Rectal smooth muscle tissue (tissue), 1 donor: ENCODE measurements at regions not wholly inside any gene's neighbourhood (a gene's known extent, or its start where the extent isn't known, plus 50 kb on each side); places are given as distances from the start of the nearest gene placed in this dataset.

ENCODE experiments used
- H3K27ac ChIP-seq: one replicate; pipeline ENCODE4 v1.7.0; 2013; ENCODE audit warnings: low read depth, low read length, inconsistent platforms
- H3K27me3 ChIP-seq: one replicate; pipeline ENCODE4 v1.7.0; 2013; ENCODE audit warnings: low read length; ENCODE audit not compliant: control insufficient read depth, insufficient read depth
- H3K36me3 ChIP-seq: one replicate; pipeline ENCODE4 v1.7.0; 2013; ENCODE audit warnings: low read length; ENCODE audit not compliant: control insufficient read depth, insufficient read depth
- H3K4me1 ChIP-seq: one replicate; pipeline ENCODE4 v1.7.0; 2013; ENCODE audit warnings: low read length; ENCODE audit not compliant: control insufficient read depth, insufficient read depth
- H3K4me3 ChIP-seq: one replicate; pipeline ENCODE4 v1.7.0; 2013; ENCODE audit warnings: low read length
- H3K9ac ChIP-seq: one replicate; pipeline ENCODE4 v1.7.0; 2013; ENCODE audit warnings: low read length

DNA sequence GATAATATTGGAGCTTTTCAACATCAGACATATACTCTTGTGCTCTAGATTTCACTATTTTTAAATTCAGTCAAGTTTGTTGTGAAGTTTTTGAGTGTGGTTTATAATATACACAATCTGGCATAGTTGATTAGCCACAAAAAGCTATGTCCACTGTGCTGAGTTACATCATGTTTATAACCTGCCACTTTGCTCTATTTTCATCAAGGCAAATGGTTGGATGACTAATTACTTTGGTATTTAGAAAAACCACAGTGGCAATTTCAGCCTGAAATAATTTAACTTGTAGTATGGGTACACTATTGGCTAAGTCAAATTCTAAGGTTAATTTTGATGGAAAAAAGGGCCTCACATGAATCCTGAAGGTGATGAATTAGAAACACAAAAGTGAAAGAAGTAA lies 262.6 kb downstream of the C4orf33 start:
- Histone ChIP-seq H3K4me1 (peaks cover 4% of the 10 kb centered on the region), H3K9ac (no peak overlapping the region), H3K4me3 (no peak overlapping the region), H3K27ac (no peak overlapping the region), H3K27me3 (no peaks in the 10 kb centered on the region), H3K36me3 (no peaks in the 10 kb centered on the region)

DNA sequence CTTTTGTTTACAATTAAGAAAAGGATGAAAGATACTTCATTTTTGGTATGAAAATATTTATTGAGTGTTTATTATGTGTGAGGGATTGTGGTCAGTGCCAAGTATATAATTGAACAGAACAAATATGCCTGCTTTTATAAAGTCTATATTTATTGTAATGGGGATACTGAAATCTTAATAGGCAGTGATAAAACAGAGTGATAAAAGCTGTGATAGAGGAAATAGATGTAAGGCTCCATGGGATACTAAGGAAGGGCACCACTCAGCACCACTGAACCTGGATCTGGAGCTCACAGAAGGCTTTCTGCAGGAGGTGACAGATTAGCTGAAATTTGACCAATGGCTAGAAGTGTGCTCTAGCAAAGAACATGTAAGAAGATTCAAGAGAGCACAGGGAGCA lies 263.5 kb downstream of the C4orf33 start:
- no peaks in the 10 kb centered on the region for H3K27me3 ChIP-seq
- no peaks in the 10 kb centered on the region for H3K36me3 ChIP-seq
- peaks cover 8% of the 10 kb centered on the region for H3K4me1 ChIP-seq
- H3K9ac ChIP-seq = no peak overlapping the region
- no peak overlapping the region for H3K4me3 ChIP-seq
- no peak overlapping the region for H3K27ac ChIP-seq

DNA sequence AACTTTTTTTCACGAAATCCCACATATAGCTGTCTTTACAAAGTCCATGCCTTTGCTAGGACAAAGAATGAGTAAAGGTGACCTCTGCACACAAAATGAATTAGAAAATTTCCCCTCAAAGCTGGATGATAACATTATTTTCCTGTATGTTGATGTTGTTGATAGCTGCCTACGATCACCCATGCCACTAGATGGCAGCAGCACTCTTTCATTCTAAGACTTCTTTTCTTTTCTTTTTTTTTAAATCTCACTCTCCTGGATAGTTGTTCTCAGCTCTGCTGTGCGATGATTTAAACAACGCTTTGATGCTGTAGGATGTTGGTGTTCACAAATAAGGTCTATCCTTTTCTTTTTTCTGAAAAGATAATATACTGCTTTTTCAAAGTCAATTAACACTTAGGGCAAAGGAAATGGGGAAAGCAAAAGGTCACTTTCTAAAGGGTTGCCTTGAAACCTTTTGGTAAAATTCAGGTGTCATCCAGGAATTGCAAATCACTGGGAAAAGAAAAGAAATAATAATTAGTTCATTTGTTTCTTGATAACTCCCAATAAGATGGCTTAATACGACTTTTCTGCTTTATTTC lies 266.8 kb downstream of the C4orf33 start:
- H3K4me3 ChIP-seq = no peak overlapping the region
- H3K9ac ChIP-seq = no peak overlapping the region
- no peaks in the 10 kb centered on the region for H3K36me3 ChIP-seq
- H3K4me1 ChIP-seq = peaks cover 8% of the 10 kb centered on the region
- no peaks in the 10 kb centered on the region for H3K27me3 ChIP-seq
- H3K27ac ChIP-seq = no peak overlapping the region

- H3K9ac ChIP-seq = no peak overlapping the region
- no peaks in the 10 kb centered on the region for H3K36me3 ChIP-seq
- H3K27ac ChIP-seq = no peak overlapping the region
- H3K4me3 ChIP-seq = no peak overlapping the region
- peaks cover 8% of the 10 kb centered on the region for H3K4me1 ChIP-seq
- no peaks in the 10 kb centered on the region for H3K27me3 ChIP-seq
Measured at GRCh38 chr4:129364747-129365452, 268.9 kb downstream of the C4orf33 start.

- H3K9ac ChIP-seq = no peak overlapping the region
- no peak overlapping the region for H3K4me3 ChIP-seq
- no peaks in the 10 kb centered on the region for H3K27me3 ChIP-seq
- no peak overlapping the region for H3K27ac ChIP-seq
- H3K36me3 ChIP-seq = no peaks in the 10 kb centered on the region
- H3K4me1 ChIP-seq = no peaks in the 10 kb centered on the region
Measured at GRCh38 chr4:129369361-129370010, 273.5 kb downstream of the C4orf33 start.

DNA sequence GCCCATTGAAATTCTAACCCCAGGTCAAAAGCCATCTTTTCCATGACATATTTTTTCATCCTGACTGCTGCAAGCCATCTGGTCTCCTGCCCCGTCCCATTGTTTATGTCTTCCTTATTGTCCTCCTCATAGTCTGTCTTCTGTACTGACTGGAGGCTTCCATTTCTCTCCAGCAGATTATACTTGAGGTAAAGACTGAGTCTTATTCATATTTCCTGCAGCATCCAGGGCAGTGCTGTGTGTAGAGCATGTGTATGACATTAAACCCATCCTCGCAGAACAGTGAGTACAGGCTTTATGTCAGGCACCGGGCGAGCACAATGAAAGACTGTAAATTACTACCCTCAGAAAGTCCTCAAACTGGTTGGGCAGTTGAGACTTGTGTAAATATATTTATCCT lies 275.1 kb downstream of the C4orf33 start:
- no peaks in the 10 kb centered on the region for H3K36me3 ChIP-seq
- no peak overlapping the region for H3K4me3 ChIP-seq
- H3K27me3 ChIP-seq = no peaks in the 10 kb centered on the region
- no peak overlapping the region for H3K27ac ChIP-seq
- H3K9ac ChIP-seq = no peak overlapping the region
- H3K4me1 ChIP-seq = no peaks in the 10 kb centered on the region

DNA sequence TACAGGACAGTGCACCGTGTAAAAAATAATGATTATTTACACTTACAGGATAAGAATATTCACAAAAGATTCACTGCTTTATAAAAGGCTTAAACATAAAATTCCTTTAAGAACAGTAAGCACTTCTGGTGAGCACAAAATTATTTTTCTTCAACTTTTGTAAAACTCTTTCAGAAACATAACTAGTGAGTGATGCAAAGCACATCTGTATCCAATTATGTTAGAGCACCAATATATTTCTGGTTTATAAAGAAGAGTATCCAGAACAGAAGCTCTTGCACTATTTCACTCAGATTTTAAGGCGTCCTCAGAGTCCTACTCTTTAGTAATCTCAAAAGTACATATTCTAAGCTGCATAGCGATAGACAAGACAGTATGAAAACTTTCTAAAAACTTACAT lies 276.0 kb downstream of the C4orf33 start:
- no peaks in the 10 kb centered on the region for H3K4me1 ChIP-seq
- H3K9ac ChIP-seq = no peak overlapping the region
- H3K27ac ChIP-seq = no peak overlapping the region
- no peaks in the 10 kb centered on the region for H3K36me3 ChIP-seq
- H3K27me3 ChIP-seq = no peaks in the 10 kb centered on the region
- no peak overlapping the region for H3K4me3 ChIP-seq

GRCh38 chr4:129377131-129377845 lies 281.3 kb downstream of the C4orf33 start:
- H3K4me3 ChIP-seq = no peak overlapping the region
- H3K27ac ChIP-seq = no peak overlapping the region
- H3K36me3 ChIP-seq = no peaks in the 10 kb centered on the region
- no peaks in the 10 kb centered on the region for H3K4me1 ChIP-seq
- no peaks in the 10 kb centered on the region for H3K27me3 ChIP-seq
- H3K9ac ChIP-seq = no peak overlapping the region

- no peaks in the 10 kb centered on the region for H3K36me3 ChIP-seq
- H3K27me3 ChIP-seq = no peaks in the 10 kb centered on the region
- no peak overlapping the region for H3K27ac ChIP-seq
- H3K4me1 ChIP-seq = no peaks in the 10 kb centered on the region
- H3K9ac ChIP-seq = no peak overlapping the region
- H3K4me3 ChIP-seq = no peak overlapping the region
Measured at GRCh38 chr4:129378364-129378763, 282.4 kb downstream of the C4orf33 start.

- Histone ChIP-seq H3K27ac (no peak overlapping the region), H3K36me3 (no peaks in the 10 kb centered on the region), H3K27me3 (no peaks in the 10 kb centered on the region), H3K4me1 (no peaks in the 10 kb centered on the region), H3K9ac (no peak overlapping the region), H3K4me3 (no peak overlapping the region)
Measured at GRCh38 chr4:129379429-129379828, 283.5 kb downstream of the C4orf33 start.

DNA sequence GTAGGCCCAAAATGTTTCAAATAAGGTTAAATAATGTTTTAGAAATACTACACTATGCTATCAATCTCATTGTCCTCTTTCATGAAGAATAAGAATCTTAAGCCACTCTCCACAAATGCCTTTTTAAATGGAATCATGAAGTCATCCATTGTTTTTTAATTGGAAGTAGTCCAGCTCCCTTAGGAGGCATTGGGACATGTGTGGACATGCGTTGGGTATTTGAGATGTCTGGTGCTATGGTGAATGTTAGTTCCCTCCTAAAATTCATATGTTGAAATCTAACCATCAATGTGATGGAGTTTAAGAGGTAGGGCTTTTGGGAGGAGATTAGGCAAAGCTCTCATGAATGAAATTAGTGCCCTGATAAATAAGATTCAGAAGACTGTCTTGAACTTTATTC lies 289.0 kb downstream of the C4orf33 start:
- Histone ChIP-seq H3K36me3 (no peaks in the 10 kb centered on the region), H3K9ac (no peak overlapping the region), H3K4me1 (no peaks in the 10 kb centered on the region), H3K27me3 (no peaks in the 10 kb centered on the region), H3K4me3 (no peak overlapping the region), H3K27ac (no peak overlapping the region)

GRCh38 chr4:129387666-129388065 lies 291.7 kb downstream of the C4orf33 start:
- Histone ChIP-seq H3K27ac (no peak overlapping the region), H3K36me3 (no peaks in the 10 kb centered on the region), H3K4me1 (no peaks in the 10 kb centered on the region)

More at GRCh38 chr4:129387666-129388065, 291.7 kb downstream of the C4orf33 start:
- Histone ChIP-seq H3K9ac (no peak overlapping the region), H3K4me3 (no peak overlapping the region), H3K27me3 (no peaks in the 10 kb centered on the region)
